Hepatocyte (in vitro differentiated cells): ENCODE measurements at regions not wholly inside any gene's neighbourhood (a gene's known extent, or its start where the extent isn't known, plus 50 kb on each side); places are given as distances from the start of the nearest gene placed in this dataset.
"Not testable (repeated sequence)": the region's sequence is repeated elsewhere in the genome, so short reads cannot be mapped to it uniquely, and the experiment has no call there.

Experiments
- EZH2 ChIP-seq: fragments of 200-600 bp; sonication (generic); IDR thresholded peaks from 2 replicates; pipeline ENCODE4 v1.6.1; 2016; ENCODE audit warnings: antibody characterized with exemption, mild to moderate bottlenecking, borderline replicate concordance
- EZH2phosphoT487 ChIP-seq: fragments of 200-600 bp; sonication (generic); IDR thresholded peaks from one replicate; pipeline ENCODE4 v1.6.1; 2018; ENCODE audit warnings: antibody characterized with exemption, mild to moderate bottlenecking, low read depth, moderate library complexity; ENCODE audit not compliant: unreplicated experiment, severe bottlenecking
- TF ChIP-seq, protein P1 (sequence below): fragments of 200-600 bp; sonication (generic); IDR thresholded peaks from 2 replicates; pipeline ENCODE4 v1.5.1; 2016; ENCODE audit warnings: antibody characterized with exemption, mild to moderate bottlenecking; ENCODE audit not compliant: poor library complexity

GRCh38 chr2:132286289-132286911 is 124.6 kb upstream of the ANKRD30BL start:
- TF ChIP-seq, protein P1, sequence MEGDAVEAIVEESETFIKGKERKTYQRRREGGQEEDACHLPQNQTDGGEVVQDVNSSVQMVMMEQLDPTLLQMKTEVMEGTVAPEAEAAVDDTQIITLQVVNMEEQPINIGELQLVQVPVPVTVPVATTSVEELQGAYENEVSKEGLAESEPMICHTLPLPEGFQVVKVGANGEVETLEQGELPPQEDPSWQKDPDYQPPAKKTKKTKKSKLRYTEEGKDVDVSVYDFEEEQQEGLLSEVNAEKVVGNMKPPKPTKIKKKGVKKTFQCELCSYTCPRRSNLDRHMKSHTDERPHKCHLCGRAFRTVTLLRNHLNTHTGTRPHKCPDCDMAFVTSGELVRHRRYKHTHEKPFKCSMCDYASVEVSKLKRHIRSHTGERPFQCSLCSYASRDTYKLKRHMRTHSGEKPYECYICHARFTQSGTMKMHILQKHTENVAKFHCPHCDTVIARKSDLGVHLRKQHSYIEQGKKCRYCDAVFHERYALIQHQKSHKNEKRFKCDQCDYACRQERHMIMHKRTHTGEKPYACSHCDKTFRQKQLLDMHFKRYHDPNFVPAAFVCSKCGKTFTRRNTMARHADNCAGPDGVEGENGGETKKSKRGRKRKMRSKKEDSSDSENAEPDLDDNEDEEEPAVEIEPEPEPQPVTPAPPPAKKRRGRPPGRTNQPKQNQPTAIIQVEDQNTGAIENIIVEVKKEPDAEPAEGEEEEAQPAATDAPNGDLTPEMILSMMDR = not testable (repeated sequence)
- TF ChIP-seq EZH2phosphoT487, EZH2: not testable (repeated sequence)
